OCI-LY1 (cell line): ENCODE measurements at regions not wholly inside any gene's neighbourhood (a gene's known extent, or its start where the extent isn't known, plus 50 kb on each side); places are given as distances from the start of the nearest gene placed in this dataset.

Experiments used
- H2AFZ ChIP-seq: fragments of 200-600 bp; sonication (generic), shearing (Covaris generic); 2 replicates; pipeline ENCODE4 v1.6.0; 2014; ENCODE audit warnings: antibody characterized with exemption, mild to moderate bottlenecking, low read length
- H3F3A ChIP-seq: fragments of 200-600 bp; sonication (generic), shearing (Covaris generic); 2 replicates; pipeline ENCODE4 v1.6.0; 2014; ENCODE audit warnings: mild to moderate bottlenecking, antibody characterized with exemption, low read length, moderate library complexity; ENCODE audit not compliant: insufficient read depth
- H3K27ac ChIP-seq: fragments of 200-600 bp; sonication (generic); 2 replicates; pipeline ENCODE4 v1.5.1; 2014; ENCODE audit warnings: low read length, mixed run types, mild to moderate bottlenecking, low read depth; ENCODE audit not compliant: poor library complexity, severe bottlenecking
- H3K27me3 ChIP-seq: fragments of 200-600 bp; sonication (generic); 2 replicates; pipeline ENCODE4 v1.6.0; 2014; ENCODE audit warnings: antibody characterized with exemption, mild to moderate bottlenecking, low read length, moderate library complexity; ENCODE audit not compliant: insufficient read depth
- H3K36me3 ChIP-seq: fragments of 200-600 bp; sonication (generic); 2 replicates; pipeline ENCODE4 v1.6.1; 2014; ENCODE audit warnings: mild to moderate bottlenecking, antibody characterized with exemption, low read length, moderate library complexity, mixed read lengths; ENCODE audit not compliant: insufficient read depth
- H3K4me1 ChIP-seq: fragments of 200-600 bp; sonication (generic); 2 replicates; pipeline ENCODE4 v1.5.1; 2014; ENCODE audit warnings: mild to moderate bottlenecking, low read length, moderate library complexity; ENCODE audit not compliant: insufficient read depth, severe bottlenecking
- H3K4me2 ChIP-seq: fragments of 200-600 bp; sonication (generic), shearing (Covaris generic); 2 replicates; pipeline ENCODE4 v1.6.1; 2014; ENCODE audit warnings: low read length
- H3K4me3 ChIP-seq: fragments of 200-600 bp; sonication (generic); 2 replicates; pipeline ENCODE4 v1.5.1; 2014; ENCODE audit warnings: low read length, low read depth, mild to moderate bottlenecking, mixed read lengths; ENCODE audit not compliant: poor library complexity, severe bottlenecking
- H3K79me2 ChIP-seq: fragments of 200-600 bp; shearing (Covaris generic); 2 replicates; pipeline ENCODE4 v1.6.1; 2016; ENCODE audit warnings: mixed run types, low read length, mixed read lengths; ENCODE audit not compliant: insufficient read depth
- H3K9ac ChIP-seq: fragments of 200-600 bp; sonication (generic), shearing (Covaris generic); 2 replicates; pipeline ENCODE4 v1.6.1; 2014; ENCODE audit warnings: mild to moderate bottlenecking, low read length, mixed read lengths
- H3K9me2 ChIP-seq: fragments of 200-600 bp; sonication (generic), shearing (Covaris generic); 2 replicates; pipeline ENCODE4 v1.6.1; 2014; ENCODE audit warnings: low read depth, mild to moderate bottlenecking, low read length, mixed read lengths
- H3K9me3 ChIP-seq: fragments of 200-600 bp; shearing (Covaris generic); 2 replicates; pipeline ENCODE4 v1.6.1; 2014; ENCODE audit warnings: low read length, mixed read lengths
- H4K20me1 ChIP-seq: fragments of 200-600 bp; sonication (generic), shearing (Covaris generic); 2 replicates; pipeline ENCODE4 v1.6.0; 2016; ENCODE audit warnings: mild to moderate bottlenecking, low read length; ENCODE audit not compliant: insufficient read depth
- CTCF ChIP-seq: fragments of 200-600 bp; sonication (generic), shearing (Covaris generic); IDR thresholded peaks from 2 replicates; pipeline ENCODE4 v1.5.1; 2017; ENCODE audit warnings: mild to moderate bottlenecking, antibody characterized with exemption, low read length, moderate library complexity, mixed read lengths
- EZH2 ChIP-seq: fragments of 200-600 bp; sonication (generic), shearing (Covaris generic); IDR thresholded peaks from 2 replicates; pipeline ENCODE4 v1.8.0; 2017; ENCODE audit warnings: borderline replicate concordance, mixed run types, mild to moderate bottlenecking, antibody characterized with exemption, low read length, moderate library complexity, mixed read lengths

- H3F3A ChIP-seq, result no peaks in the 10 kb centered on the region
- no peak overlapping the region for H3K4me2 ChIP-seq
- no peaks in the 10 kb centered on the region for H4K20me1 ChIP-seq
- H3K79me2 ChIP-seq, result no peaks in the 10 kb centered on the region
- TF ChIP-seq CTCF (no peak), EZH2 (no peak)
- no peaks in the 10 kb centered on the region for H3K9me3 ChIP-seq
- H3K9ac ChIP-seq, result no peak overlapping the region
- no peak overlapping the region for H2AFZ ChIP-seq
- no peaks in the 10 kb centered on the region for H3K27me3 ChIP-seq
- no peaks in the 10 kb centered on the region for H3K36me3 ChIP-seq
- H3K4me1 ChIP-seq, result no peaks in the 10 kb centered on the region
- no peaks in the 10 kb centered on the region for H3K9me2 ChIP-seq
- H3K4me3 ChIP-seq, result no peak overlapping the region
- H3K27ac ChIP-seq, result no peak overlapping the region
These were observed 718.7 kb upstream of the SLC8A1 start for GRCh38 chr2:41170589-41170988.

- no peaks in the 10 kb centered on the region for H3K79me2 ChIP-seq
- no peaks in the 10 kb centered on the region for H3K9me3 ChIP-seq
- no peak overlapping the region for H3K4me3 ChIP-seq
- no peaks in the 10 kb centered on the region for H3K36me3 ChIP-seq
- no peaks in the 10 kb centered on the region for H4K20me1 ChIP-seq
- no peaks in the 10 kb centered on the region for H3F3A ChIP-seq
- H2AFZ ChIP-seq, result no peak overlapping the region
- H3K27ac ChIP-seq, result no peak overlapping the region
- no peak overlapping the region for H3K4me2 ChIP-seq
- H3K9ac ChIP-seq, result no peak overlapping the region
- TF ChIP-seq EZH2 (no peak), CTCF (no peak)
- no peaks in the 10 kb centered on the region for H3K9me2 ChIP-seq
- H3K4me1 ChIP-seq, result no peaks in the 10 kb centered on the region
- no peaks in the 10 kb centered on the region for H3K27me3 ChIP-seq
These were observed 728.5 kb upstream of the SLC8A1 start for GRCh38 chr2:41180387-41180786.

GRCh38 chr2:41182961-41183360 lies 731.1 kb upstream of the SLC8A1 start:
- no peaks in the 10 kb centered on the region for H3K36me3 ChIP-seq
- no peak for TF ChIP-seq EZH2
- no peak for TF ChIP-seq CTCF
- H3K27ac ChIP-seq, result no peak overlapping the region
- no peak overlapping the region for H3K9ac ChIP-seq
- no peak overlapping the region for H2AFZ ChIP-seq
- no peak overlapping the region for H3K4me3 ChIP-seq
- H3F3A ChIP-seq, result no peaks in the 10 kb centered on the region
- H3K27me3 ChIP-seq, result no peaks in the 10 kb centered on the region
- no peaks in the 10 kb centered on the region for H3K9me2 ChIP-seq
- H3K9me3 ChIP-seq, result no peaks in the 10 kb centered on the region
- no peaks in the 10 kb centered on the region for H4K20me1 ChIP-seq
- H3K79me2 ChIP-seq, result no peaks in the 10 kb centered on the region
- no peaks in the 10 kb centered on the region for H3K4me1 ChIP-seq
- no peak overlapping the region for H3K4me2 ChIP-seq
